Fibroblast of lung (primary cell): ENCODE measurements at regions not wholly inside any gene's neighbourhood (a gene's known extent, or its start where the extent isn't known, plus 50 kb on each side); places are given as distances from the start of the nearest gene placed in this dataset.

Source experiments
- DNase-seq, 2 donors: peaks; one replicate each; pipeline versions ENCODE4 v3.0.0 to v3.0.0-alpha.2; 2010; ENCODE audit warnings: low read depth in 2 of 2
- H2AFZ ChIP-seq: 2 replicates; pipeline ENCODE4 v1.5.1; 2012; ENCODE audit warnings: low read length, control low read depth, inconsistent platforms
- H3K27ac ChIP-seq: 2 replicates; pipeline ENCODE4 v1.5.1; 2011; ENCODE audit warnings: low read length, control low read depth; ENCODE audit not compliant: insufficient read depth
- H3K27me3 ChIP-seq: 2 replicates; pipeline ENCODE4 v1.5.1; 2011; ENCODE audit warnings: mild to moderate bottlenecking, low read length; ENCODE audit not compliant: control insufficient read depth, insufficient read depth
- H3K36me3 ChIP-seq: 2 replicates; pipeline ENCODE4 v1.5.1; 2011; ENCODE audit warnings: low read length; ENCODE audit not compliant: control insufficient read depth, insufficient read depth
- H3K4me1 ChIP-seq: 2 replicates; pipeline ENCODE4 v1.5.1; 2011; ENCODE audit warnings: low read length; ENCODE audit not compliant: control insufficient read depth, insufficient read depth; ENCODE audit errors: extremely low read depth
- H3K4me2 ChIP-seq: 2 replicates; pipeline ENCODE4 v1.5.1; 2011; ENCODE audit warnings: low read length, control low read depth; ENCODE audit not compliant: insufficient read depth; ENCODE audit errors: extremely low read depth
- H3K4me3 ChIP-seq, 4 experiments: fragments of 200-600 bp in 1 of 4; sonication (generic) in 1 of 4; replicated peaks in 1 of 4; 2 replicates each; pipeline ENCODE4 v1.5.1; 2011 to 2016; ENCODE audit warnings: low read length in 4 of 4, low read depth in 3 of 4, mild to moderate bottlenecking in 3 of 4, control low read depth in 2 of 4, inconsistent platforms in 1 of 4, mixed read lengths in 1 of 4; ENCODE audit not compliant: insufficient read depth in 1 of 4; ENCODE audit errors: control extremely low read depth in 1 of 4
- H3K79me2 ChIP-seq: 2 replicates; pipeline ENCODE4 v1.5.1; 2012; ENCODE audit warnings: mild to moderate bottlenecking, low read length, inconsistent platforms; ENCODE audit not compliant: control insufficient read depth, insufficient read depth
- H3K9ac ChIP-seq: 2 replicates; pipeline ENCODE4 v1.5.1; 2011; ENCODE audit warnings: mild to moderate bottlenecking, low read length, control low read depth; ENCODE audit not compliant: insufficient read depth
- H3K9me3 ChIP-seq: 2 replicates; pipeline ENCODE4 v1.5.1; 2012; ENCODE audit warnings: low read depth, low read length; ENCODE audit not compliant: control insufficient read depth, insufficient read depth
- H4K20me1 ChIP-seq: 2 replicates; pipeline ENCODE4 v1.5.1; 2011; ENCODE audit warnings: low read length; ENCODE audit not compliant: control insufficient read depth, insufficient read depth; ENCODE audit errors: extremely low read depth
- CTCF ChIP-seq, 2 donors: IDR thresholded peaks in 1 of 2; conservative IDR thresholded peaks in 1 of 2; 1 replicate in 1 of 2; 2 replicates in 1 of 2; pipeline ENCODE4 v1.5.1; 2011 to 2012; ENCODE audit warnings: low read length in 2 of 2, control low read depth in 1 of 2, inconsistent platforms in 1 of 2, low read depth in 1 of 2, mild to moderate bottlenecking in 1 of 2
- EZH2 ChIP-seq: IDR thresholded peaks from 2 replicates; pipeline ENCODE4 v1.5.1; 2012; ENCODE audit warnings: low read length, control low read depth, mild to moderate bottlenecking; ENCODE audit errors: missing control alignments

GRCh38 chr5:105762728-105763127 lies 1908.0 kb downstream of the EFNA5 start:
- no peaks in the 10 kb centered on the region for H3K27me3 ChIP-seq
- H4K20me1 ChIP-seq = no peaks in the 10 kb centered on the region
- no peak for DNase-seq
- no peak overlapping the region for H2AFZ ChIP-seq
- H3K27ac ChIP-seq = no peak overlapping the region
- no peaks in the 10 kb centered on the region for H3K9me3 ChIP-seq
- TF ChIP-seq CTCF (conservative IDR thresholded peaks at IDR 0.05 in 1 of 2, IDR thresholded peaks at IDR 0.05 in 1 of 2; ENCODE audit: low read depth in 1 of 2, low read length in 2 of 2) (no peak), EZH2 (no peak)
- H3K9ac ChIP-seq = no peak overlapping the region
- no peaks in the 10 kb centered on the region for H3K36me3 ChIP-seq
- H3K4me2 ChIP-seq = no peak overlapping the region
- no peaks in the 10 kb centered on the region for H3K79me2 ChIP-seq
- no peak overlapping the region for H3K4me3 ChIP-seq
- no peaks in the 10 kb centered on the region for H3K4me1 ChIP-seq

GRCh38 chr5:105754056-105754455 lies 1916.7 kb downstream of the EFNA5 start:
- Histone ChIP-seq H3K36me3 (no peaks in the 10 kb centered on the region), H3K4me3 (no peak overlapping the region), H4K20me1 (no peaks in the 10 kb centered on the region), H2AFZ (no peak overlapping the region), H3K4me2 (no peak overlapping the region), H3K9ac (no peak overlapping the region), H3K9me3 (no peaks in the 10 kb centered on the region), H3K27me3 (no peaks in the 10 kb centered on the region), H3K4me1 (no peaks in the 10 kb centered on the region), H3K27ac (no peak overlapping the region), H3K79me2 (no peaks in the 10 kb centered on the region)
- TF ChIP-seq CTCF (conservative IDR thresholded peaks at IDR 0.05 in 1 of 2, IDR thresholded peaks at IDR 0.05 in 1 of 2; ENCODE audit: low read depth in 1 of 2, low read length in 2 of 2) (no peak), EZH2 (no peak)
- DNase-seq = peak in 1 of 2 donors; percentile 35

DNA sequence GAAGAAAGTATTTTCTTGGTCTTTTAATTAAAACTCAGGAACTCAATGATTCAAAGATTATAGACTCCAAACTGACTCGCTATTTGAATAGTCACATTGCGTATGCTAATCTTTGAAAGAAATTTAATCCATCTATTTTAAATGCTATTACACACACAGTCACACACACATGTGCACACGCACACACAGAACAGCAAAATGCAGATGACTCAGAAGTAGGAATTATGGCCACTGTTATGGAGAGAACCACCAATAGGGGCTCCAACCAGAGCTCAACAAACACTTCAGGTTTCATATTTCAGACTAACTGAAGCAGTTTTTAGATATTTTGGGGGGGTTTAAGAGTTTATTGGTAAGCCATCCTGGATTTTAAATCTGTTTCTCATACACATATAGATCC lies 1917.9 kb downstream of the EFNA5 start:
- Histone ChIP-seq H3K4me2 (no peak overlapping the region), H3K27ac (no peak overlapping the region), H3K9me3 (no peaks in the 10 kb centered on the region), H3K27me3 (no peaks in the 10 kb centered on the region), H2AFZ (no peak overlapping the region), H3K4me1 (no peaks in the 10 kb centered on the region), H4K20me1 (no peaks in the 10 kb centered on the region), H3K79me2 (no peaks in the 10 kb centered on the region), H3K9ac (no peak overlapping the region), H3K4me3 (no peak overlapping the region), H3K36me3 (no peaks in the 10 kb centered on the region)
- DNase-seq = peak; percentile 28 to 41
- TF ChIP-seq CTCF (conservative IDR thresholded peaks at IDR 0.05 in 1 of 2, IDR thresholded peaks at IDR 0.05 in 1 of 2; ENCODE audit: low read depth in 1 of 2, low read length in 2 of 2) (no peak), EZH2 (no peak)
